RWPE2 (cell line): ENCODE measurements at regions not wholly inside any gene's neighbourhood (a gene's known extent, or its start where the extent isn't known, plus 50 kb on each side); places are given as distances from the start of the nearest gene placed in this dataset.

Experiments
- ATAC-seq: fragments of 200-7000 bp; cut with Tn5 transposase; 3 replicates; pipeline ENCODE4 v1.9.1; 2021; ENCODE audit warnings: low read depth
- DNase-seq: peaks from one replicate; pipeline ENCODE4 v3.0.0-alpha.2; 2020; ENCODE audit warnings: low spot score
- H3K27ac ChIP-seq: fragments of 450-650 bp; 2 replicates; pipeline ENCODE4 v1.5.1; 2017; ENCODE audit warnings: mild to moderate bottlenecking; ENCODE audit not compliant: poor library complexity, severe bottlenecking
- H3K27me3 ChIP-seq: fragments of 250-450 bp; sonication (Bioruptor Pico); 2 replicates; pipeline ENCODE4 v1.5.1; 2021; ENCODE audit warnings: mild to moderate bottlenecking, moderate library complexity; ENCODE audit not compliant: insufficient read depth, poor library complexity, severe bottlenecking
- H3K36me3 ChIP-seq: fragments of 250-450 bp; sonication (Bioruptor Pico); 2 replicates; pipeline ENCODE4 v1.5.1; 2020; ENCODE audit warnings: low read depth, mild to moderate bottlenecking, moderate library complexity
- H3K4me1 ChIP-seq: fragments of 250-450 bp; sonication (Bioruptor Pico); 2 replicates; pipeline ENCODE4 v1.5.1; 2021; ENCODE audit warnings: mild to moderate bottlenecking, moderate library complexity; ENCODE audit not compliant: insufficient read depth, poor library complexity, severe bottlenecking
- H3K4me3 ChIP-seq: fragments of 250-450 bp; sonication (Bioruptor Pico); 2 replicates; pipeline ENCODE4 v1.5.1; 2021; ENCODE audit warnings: mild to moderate bottlenecking, moderate library complexity; ENCODE audit not compliant: severe bottlenecking
- H3K9me3 ChIP-seq: fragments of 250-450 bp; sonication (Bioruptor Pico); 2 replicates; pipeline ENCODE4 v1.5.1; 2021; ENCODE audit warnings: mild to moderate bottlenecking, moderate library complexity; ENCODE audit not compliant: severe bottlenecking
- CTCF ChIP-seq: fragments of 450-650 bp; IDR thresholded peaks from one replicate; pipeline ENCODE4 v1.5.1; 2017; ENCODE audit warnings: mild to moderate bottlenecking, moderate library complexity; ENCODE audit not compliant: poor library complexity, severe bottlenecking

- ATAC-seq (no peak), DNase-seq (no peak)
Measured at GRCh38 chr12:4074129-4074528, 199.4 kb upstream of the CCND2 start.

GRCh38 chr12:4069670-4070010, 196.4 kb upstream of the PARP11 start:
- Histone ChIP-seq H3K27me3 (peaks cover 10% of the 10 kb centered on the region), H3K4me3 (no peak overlapping the region), H3K36me3 (no peaks in the 10 kb centered on the region), H3K9me3 (no peaks in the 10 kb centered on the region), H3K4me1 (no peaks in the 10 kb centered on the region), H3K27ac (no peak overlapping the region)
- no peak for ATAC-seq
- DNase-seq: no peak
- TF ChIP-seq CTCF: no peak

More at GRCh38 chr12:4074129-4074528, 199.4 kb upstream of the CCND2 start:
- Histone ChIP-seq H3K27ac (no peak overlapping the region), H3K4me1 (no peaks in the 10 kb centered on the region), H3K36me3 (no peaks in the 10 kb centered on the region), H3K9me3 (no peaks in the 10 kb centered on the region), H3K27me3 (no peaks in the 10 kb centered on the region), H3K4me3 (no peak overlapping the region)
- TF ChIP-seq CTCF: no peak

GRCh38 chr12:4068981-4069669, 195.9 kb upstream of the PARP11 start:
- no peak for TF ChIP-seq CTCF
- DNase-seq: no peak
- no peaks in the 10 kb centered on the region for H3K9me3 ChIP-seq
- H3K4me3 ChIP-seq: no peak overlapping the region
- H3K27ac ChIP-seq: no peak overlapping the region
- no peak for ATAC-seq
- H3K27me3 ChIP-seq: peaks cover 12% of the 10 kb centered on the region
- no peaks in the 10 kb centered on the region for H3K4me1 ChIP-seq
- H3K36me3 ChIP-seq: no peaks in the 10 kb centered on the region

- DNase-seq: no peak
- Histone ChIP-seq H3K9me3 (no peaks in the 10 kb centered on the region), H3K27me3 (peaks cover 12% of the 10 kb centered on the region), H3K4me3 (no peak overlapping the region), H3K36me3 (no peaks in the 10 kb centered on the region), H3K27ac (no peak overlapping the region), H3K4me1 (no peaks in the 10 kb centered on the region)
- no peak for ATAC-seq
- TF ChIP-seq CTCF: no peak
Measured at GRCh38 chr12:4064008-4064407, 190.8 kb upstream of the PARP11 start.

- Histone ChIP-seq H3K27me3 (peaks cover 6% of the 10 kb centered on the region), H3K36me3 (no peaks in the 10 kb centered on the region)
- no peak for ATAC-seq
Measured at GRCh38 chr12:4059898-4060568, 186.8 kb upstream of the PARP11 start.

More at GRCh38 chr12:4059898-4060568, 186.8 kb upstream of the PARP11 start:
- DNase-seq: no peak
- Histone ChIP-seq H3K9me3 (no peaks in the 10 kb centered on the region), H3K4me3 (no peak overlapping the region), H3K27ac (no peak overlapping the region), H3K4me1 (no peaks in the 10 kb centered on the region)
- no peak for TF ChIP-seq CTCF
